Adrenal gland (tissue), 9 donors: ENCODE measurements at regions not wholly inside any gene's neighbourhood (a gene's known extent, or its start where the extent isn't known, plus 50 kb on each side); places are given as distances from the start of the nearest gene placed in this dataset.

Source experiments
- DNase-seq, 7 donors: peaks; one replicate each; pipeline ENCODE4 v3.0.0-alpha.2; 2019 to 2020
- H3K27ac ChIP-seq, 5 donors: fragments of 200-600 bp; sonication (generic) in 4 of 5; 1 replicate in 3 of 5; 2 replicates in 2 of 5; pipeline versions ENCODE4 v1.5.1 to v1.8.0; 2016 to 2020; ENCODE audit warnings: mild to moderate bottlenecking in 1 of 5
- H3K27me3 ChIP-seq: fragments of 200-600 bp; 2 replicates; pipeline ENCODE4 v1.8.0; 2021
- H3K36me3 ChIP-seq, 2 donors: fragments of 200-600 bp; replicated peaks in 1 of 2; 1 replicate in 1 of 2; 2 replicates in 1 of 2; pipeline versions ENCODE4 v1.5.1 to v1.8.0; 2018 to 2022
- H3K4me1 ChIP-seq, 2 donors: fragments of 200-600 bp; replicated peaks in 1 of 2; 1 replicate in 1 of 2; 2 replicates in 1 of 2; pipeline versions ENCODE4 v1.5.1 to v1.8.0; 2018 to 2021
- H3K4me3 ChIP-seq, 4 donors: fragments of 200-600 bp; sonication (generic) in 3 of 4; one replicate each; pipeline ENCODE4 v1.5.1; 2016 to 2018
- H3K9me3 ChIP-seq, 3 donors: fragments of 200-600 bp; sonication (generic) in 1 of 3; replicated peaks in 1 of 3; 1 replicate in 2 of 3; 2 replicates in 1 of 3; pipeline versions ENCODE4 v1.5.1 to v1.8.0; 2016 to 2021
- POLR2A ChIP-seq, 2 donors: fragments of 450-650 bp; IDR thresholded peaks; one replicate each; pipeline ENCODE4 v1.6.1; 2017; ENCODE audit warnings: antibody characterized with exemption in 2 of 2, mild to moderate bottlenecking in 2 of 2, moderate library complexity in 1 of 2
- WGBS, 4 donors: extraction: QIAGEN DNeasy Blood & Tissue Kit in 2 of 4; methylation state at CpG; one replicate each; pipeline versions ENCODE4 v1.1.5 to v1.1.7; 2013 to 2017; 5-methylcytosine and 5-hydroxymethylcytosine counted together
- intact Hi-C, 2 donors: fragments of 100-400 bp; cut with DNase I; formaldehyde crosslinking; loops; one replicate each; pipeline versions ENCODE4 v1.14.1 to v1.15.0; 2022 to 2023
- TF ChIP-seq, protein P1 (sequence below), 6 experiments: fragments of 450-650 bp in 4 of 6; fragments of 200-600 bp in 2 of 6; sonication (generic) in 1 of 6; IDR thresholded peaks; 1 replicate in 5 of 6; 2 replicates in 1 of 6; pipeline versions ENCODE4 v1.5.1 to v1.8.0; 2016 to 2021; ENCODE audit warnings: antibody characterized with exemption in 6 of 6, mild to moderate bottlenecking in 2 of 6, moderate library complexity in 1 of 6
- donor health status: healthy with polysubstance abuse.
- donor health status: Bipolar disorder and iron deficiency.
- donor health status: DM: yes; HTN: yes; CAD: no.
- donor health status: DM: no; HTN: no; CAD: no.
- donor health status: DM: no; HTN: no; CAD: no.

GRCh38 chrX:114038358-114038757 is 545.5 kb upstream of the HTR2C start:
- Histone ChIP-seq H3K27me3 (peaks cover 11% of the 10 kb centered on the region), H3K9me3 (no peaks in the 10 kb centered on the region), H3K4me1 (no peaks in the 10 kb centered on the region), H3K4me3 (no peak overlapping the region), H3K36me3 (no peaks in the 10 kb centered on the region), H3K27ac (no peak overlapping the region)
- 23 to 60% (median 40%) methylated on average over 1 of the region's 1 CpG for WGBS, 4 donors
- intact Hi-C loops, result no loop called here
- TF ChIP-seq, protein P1, sequence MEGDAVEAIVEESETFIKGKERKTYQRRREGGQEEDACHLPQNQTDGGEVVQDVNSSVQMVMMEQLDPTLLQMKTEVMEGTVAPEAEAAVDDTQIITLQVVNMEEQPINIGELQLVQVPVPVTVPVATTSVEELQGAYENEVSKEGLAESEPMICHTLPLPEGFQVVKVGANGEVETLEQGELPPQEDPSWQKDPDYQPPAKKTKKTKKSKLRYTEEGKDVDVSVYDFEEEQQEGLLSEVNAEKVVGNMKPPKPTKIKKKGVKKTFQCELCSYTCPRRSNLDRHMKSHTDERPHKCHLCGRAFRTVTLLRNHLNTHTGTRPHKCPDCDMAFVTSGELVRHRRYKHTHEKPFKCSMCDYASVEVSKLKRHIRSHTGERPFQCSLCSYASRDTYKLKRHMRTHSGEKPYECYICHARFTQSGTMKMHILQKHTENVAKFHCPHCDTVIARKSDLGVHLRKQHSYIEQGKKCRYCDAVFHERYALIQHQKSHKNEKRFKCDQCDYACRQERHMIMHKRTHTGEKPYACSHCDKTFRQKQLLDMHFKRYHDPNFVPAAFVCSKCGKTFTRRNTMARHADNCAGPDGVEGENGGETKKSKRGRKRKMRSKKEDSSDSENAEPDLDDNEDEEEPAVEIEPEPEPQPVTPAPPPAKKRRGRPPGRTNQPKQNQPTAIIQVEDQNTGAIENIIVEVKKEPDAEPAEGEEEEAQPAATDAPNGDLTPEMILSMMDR (IDR thresholded peaks at IDR 0.05), result no peak
- no peak for TF ChIP-seq POLR2A (IDR thresholded peaks at IDR 0.05)
- DNase-seq, result no peak

DNA sequence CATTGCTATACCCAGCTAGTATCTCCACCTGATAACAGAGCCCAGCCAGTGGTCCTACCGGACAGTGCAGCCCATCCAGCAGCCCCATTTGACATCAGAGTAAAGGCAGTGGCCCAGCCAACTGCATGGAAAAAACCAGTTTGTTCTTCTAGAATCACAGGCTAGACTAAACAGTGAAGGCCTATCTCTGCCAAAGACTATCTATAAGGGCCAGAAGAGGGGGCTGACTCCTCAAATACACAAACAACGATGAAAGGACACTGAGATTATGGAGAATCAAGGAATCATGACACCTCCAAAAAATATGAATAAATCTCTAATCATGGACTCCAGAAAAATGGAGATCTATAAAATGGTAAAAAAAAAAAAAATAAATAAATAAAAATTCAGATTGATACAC is 546.4 kb upstream of the HTR2C start:
- Histone ChIP-seq H3K4me1 (no peaks in the 10 kb centered on the region), H3K27ac (no peak overlapping the region), H3K27me3 (peaks cover 11% of the 10 kb centered on the region), H3K4me3 (no peak overlapping the region), H3K9me3 (no peaks in the 10 kb centered on the region), H3K36me3 (no peaks in the 10 kb centered on the region)
- intact Hi-C loops, result no loop called here
- WGBS, 4 donors, result 71 to 89% (median 75%) methylated on average over 1 to 2 of the region's 2 CpGs
- no peak for DNase-seq
- TF ChIP-seq POLR2A (IDR thresholded peaks at IDR 0.05), result no peak
- TF ChIP-seq, protein P1 (IDR thresholded peaks at IDR 0.05), result no peak

DNA sequence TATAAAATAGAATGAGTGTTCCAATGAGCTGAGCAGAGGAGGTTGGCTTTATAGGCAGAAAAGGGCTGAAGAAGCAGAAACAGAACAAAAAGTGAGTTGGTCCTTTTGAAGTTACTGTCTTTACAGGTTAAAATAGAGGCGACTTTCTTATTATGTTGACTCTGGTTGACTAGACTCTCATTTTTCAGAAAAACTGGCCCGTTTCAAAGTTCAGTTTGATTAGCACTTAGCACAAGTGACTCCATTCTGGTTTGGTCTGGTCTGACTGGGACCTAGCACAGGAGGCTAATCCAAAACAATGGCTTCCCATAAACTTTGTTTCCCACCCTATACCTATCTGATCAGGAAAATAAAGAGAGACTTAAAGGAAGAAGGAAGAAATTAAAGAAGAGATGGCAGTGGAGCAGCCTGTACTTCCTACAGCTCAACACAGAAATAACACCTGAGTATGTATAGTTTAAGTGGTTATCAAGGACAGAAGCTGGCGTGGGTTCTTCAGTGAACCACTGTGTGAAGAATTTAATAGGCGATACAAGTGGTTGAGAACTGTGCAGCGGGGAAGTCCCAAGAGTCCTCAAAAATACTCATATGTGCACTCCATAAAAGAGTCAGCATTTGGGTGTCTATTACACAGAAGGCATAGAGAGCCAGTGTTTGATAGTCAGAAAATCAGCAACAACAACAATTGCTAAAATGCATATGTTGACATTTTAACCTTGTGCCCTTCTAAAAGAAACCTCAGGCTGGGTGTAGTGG is 554.8 kb upstream of the HTR2C start:
- WGBS, 4 donors, result 78 to 88% (median 87%) methylated on average over 2 to 5 of the region's 5 CpGs
- H3K4me3 ChIP-seq, result no peak overlapping the region
- H3K36me3 ChIP-seq, result no peaks in the 10 kb centered on the region
- H3K27ac ChIP-seq, result no peak overlapping the region
- TF ChIP-seq POLR2A (IDR thresholded peaks at IDR 0.05), result no peak
- TF ChIP-seq, protein P1 (IDR thresholded peaks at IDR 0.05), result no peak
- DNase-seq, result no peak
- H3K9me3 ChIP-seq, result no peaks in the 10 kb centered on the region
- intact Hi-C loops, result no loop called here
- H3K27me3 ChIP-seq, result peaks cover 5% of the 10 kb centered on the region
- no peaks in the 10 kb centered on the region for H3K4me1 ChIP-seq

GRCh38 chrX:114017086-114017485 is 566.8 kb upstream of the HTR2C start:
- Histone ChIP-seq H3K27ac (no peak overlapping the region), H3K9me3 (no peaks in the 10 kb centered on the region), H3K36me3 (no peaks in the 10 kb centered on the region), H3K4me3 (no peak overlapping the region), H3K27me3 (peaks cover 12% of the 10 kb centered on the region), H3K4me1 (no peaks in the 10 kb centered on the region)
- TF ChIP-seq, protein P1 (IDR thresholded peaks at IDR 0.05), result no peak
- no peak for TF ChIP-seq POLR2A (IDR thresholded peaks at IDR 0.05)
- 83 to 89% (median 87%) methylated on average over 2 of the region's 2 CpGs for WGBS, 4 donors
- DNase-seq, result no peak
- intact Hi-C loops, result no loop called here
